Activated naive CD4-positive, alpha-beta T cell treated with anti-CD3 and anti-CD28 coated beads, Interleukin-2, amount 50 U/mL, for 72 hours (primary cell): ENCODE measurements at regions not wholly inside any gene's neighbourhood (a gene's known extent, or its start where the extent isn't known, plus 50 kb on each side); places are given as distances from the start of the nearest gene placed in this dataset.

Experiments
- ATAC-seq, 2 donors: fragments of 150-1000 bp; cut with Tn5 transposase; 2 replicates each; pipeline ENCODE4 v1.10.0; 2021; ENCODE audit warnings: mild to moderate bottlenecking in 2 of 2, moderate library complexity in 2 of 2
- DNase-seq, 2 donors: peaks; one replicate each; pipeline ENCODE4 v3.0.0; 2021 to 2022; ENCODE audit warnings: low spot score in 2 of 2
- H3K27ac Mint-ChIP-seq, 2 donors: one replicate each; pipeline ENCODE4 v1.8.0; 2022; ENCODE audit warnings: mild to moderate bottlenecking in 2 of 2, mixed read lengths in 2 of 2
- H3K36me3 Mint-ChIP-seq, 2 donors: one replicate each; pipeline ENCODE4 v1.8.0; 2022; ENCODE audit warnings: mixed read lengths in 2 of 2
- H3K9me3 Mint-ChIP-seq, 2 donors: one replicate each; pipeline ENCODE4 v1.8.0; 2022; ENCODE audit warnings: mixed read lengths in 2 of 2

- ATAC-seq (no peak), DNase-seq (no peak)
- peaks cover 6 to 24% of the 10 kb centered on the region in 2 donors for H3K36me3 Mint-ChIP-seq
- H3K9me3 Mint-ChIP-seq, result peaks cover 5 to 16% of the 10 kb centered on the region in 2 donors
- H3K27ac Mint-ChIP-seq, result no peak overlapping the region
Observed at GRCh38 chr2:190771726-190772125, 108.9 kb upstream of the GLS start.

GRCh38 chr2:190780594-190780993 lies 100.0 kb upstream of the GLS start:
- peaks cover 0 to 14% of the 10 kb centered on the region in 2 donors for H3K9me3 Mint-ChIP-seq
- DNase-seq, result no peak
- no peak overlapping the region for H3K27ac Mint-ChIP-seq

GRCh38 chr2:190781604-190782198 lies 98.9 kb upstream of the GLS start:
- Mint-ChIP-seq H3K27ac (no peak overlapping the region), H3K36me3 (peaks cover 6 to 24% of the 10 kb centered on the region in 2 donors), H3K9me3 (peaks cover 0 to 8% of the 10 kb centered on the region in 2 donors)
- DNase-seq (peak in 1 of 2 donors; percentile 67), ATAC-seq (peak; percentile 31 to 45)

More at GRCh38 chr2:190780594-190780993, 100.0 kb upstream of the GLS start:
- no peak for ATAC-seq
- peaks cover 8 to 33% of the 10 kb centered on the region in 2 donors for H3K36me3 Mint-ChIP-seq

GRCh38 chr2:190782264-190782663 lies 98.4 kb upstream of the GLS start:
- H3K9me3 Mint-ChIP-seq, result peaks cover 0 to 3% of the 10 kb centered on the region in 2 donors
- H3K36me3 Mint-ChIP-seq, result peaks cover under 1 to 19% of the 10 kb centered on the region in 2 donors
- DNase-seq (no peak), ATAC-seq (no peak)
- no peak overlapping the region for H3K27ac Mint-ChIP-seq

- H3K9me3 Mint-ChIP-seq, result peaks cover 0 to 3% of the 10 kb centered on the region in 2 donors
- H3K36me3 Mint-ChIP-seq, result peaks cover 0 to 18% of the 10 kb centered on the region in 2 donors
- H3K27ac Mint-ChIP-seq, result no peak overlapping the region
Observed at GRCh38 chr2:190783513-190784263, 96.9 kb upstream of the GLS start.

GRCh38 chr2:190785334-190785733 lies 95.3 kb upstream of the GLS start:
- peak; percentile 83 to 92 for ATAC-seq
- peaks cover 0 to 3% of the 10 kb centered on the region in 2 donors for H3K9me3 Mint-ChIP-seq
- peak overlapping the region in 1 of 2 donors; percentile 84 for H3K27ac Mint-ChIP-seq

More at GRCh38 chr2:190783513-190784263, 96.9 kb upstream of the GLS start:
- DNase-seq, result no peak
- ATAC-seq, result peak in 1 of 2 donors; percentile 47

GRCh38 chr2:190786404-190787166 lies 94.0 kb upstream of the GLS start:
- peaks cover 0 to 18% of the 10 kb centered on the region in 2 donors for H3K36me3 Mint-ChIP-seq
- ATAC-seq (no peak), DNase-seq (no peak)
- H3K9me3 Mint-ChIP-seq, result peaks cover 1 to 3% of the 10 kb centered on the region in 2 donors
- peak overlapping the region in 1 of 2 donors; percentile 33 for H3K27ac Mint-ChIP-seq

More at GRCh38 chr2:190785334-190785733, 95.3 kb upstream of the GLS start:
- H3K36me3 Mint-ChIP-seq, result peaks cover 0 to 18% of the 10 kb centered on the region in 2 donors
- DNase-seq, result no peak

- H3K36me3 Mint-ChIP-seq, result peaks cover 0 to 27% of the 10 kb centered on the region in 2 donors
- DNase-seq (no peak), ATAC-seq (no peak)
- H3K9me3 Mint-ChIP-seq, result peaks cover 3 to 5% of the 10 kb centered on the region in 2 donors
- H3K27ac Mint-ChIP-seq, result no peak overlapping the region
Observed at GRCh38 chr2:190787743-190788235, 92.8 kb upstream of the GLS start.

- peaks cover 0 to 18% of the 10 kb centered on the region in 2 donors for H3K36me3 Mint-ChIP-seq
- H3K27ac Mint-ChIP-seq, result peak overlapping the region in 1 of 2 donors; percentile 48
- ATAC-seq (no peak), DNase-seq (no peak)
- H3K9me3 Mint-ChIP-seq, result peaks cover 2 to 5% of the 10 kb centered on the region in 2 donors
Observed at GRCh38 chr2:190789074-190790004, 91.3 kb upstream of the GLS start.

- ATAC-seq, result peak; percentile 67 to 76
- Mint-ChIP-seq H3K27ac (peak overlapping the region; percentile 22 to 78), H3K36me3 (peaks cover 4 to 13% of the 10 kb centered on the region in 2 donors), H3K9me3 (peaks cover 0 to 5% of the 10 kb centered on the region in 2 donors)
- DNase-seq, result peak in 1 of 2 donors; percentile 47
Observed at GRCh38 chr2:190791347-190791975, 89.2 kb upstream of the GLS start.

- H3K36me3 Mint-ChIP-seq, result peaks cover 4 to 13% of the 10 kb centered on the region in 2 donors
- ATAC-seq (peak; percentile 13 to 48), DNase-seq (no peak)
- H3K27ac Mint-ChIP-seq, result peak overlapping the region; percentile 23 to 78
- H3K9me3 Mint-ChIP-seq, result peaks cover 0 to 5% of the 10 kb centered on the region in 2 donors
Observed at GRCh38 chr2:190791976-190792575, 88.5 kb upstream of the GLS start.

- H3K36me3 Mint-ChIP-seq, result peaks cover 4 to 13% of the 10 kb centered on the region in 2 donors
- DNase-seq, result no peak
- ATAC-seq, result peak; percentile 47 to 64
Observed at GRCh38 chr2:190792956-190793888, 87.4 kb upstream of the GLS start.

GRCh38 chr2:190794377-190794776 lies 86.2 kb upstream of the GLS start:
- DNase-seq, result no peak
- peak in 1 of 2 donors; percentile 67 for ATAC-seq
- Mint-ChIP-seq H3K36me3 (peaks cover 4 to 13% of the 10 kb centered on the region in 2 donors), H3K27ac (peak overlapping the region in 1 of 2 donors; percentile 78), H3K9me3 (peaks cover 0 to 5% of the 10 kb centered on the region in 2 donors)

More at GRCh38 chr2:190792956-190793888, 87.4 kb upstream of the GLS start:
- H3K27ac Mint-ChIP-seq, result peak overlapping the region; percentile 78 to 84
- peaks cover 0 to 5% of the 10 kb centered on the region in 2 donors for H3K9me3 Mint-ChIP-seq

GRCh38 chr2:190794790-190795189 lies 85.8 kb upstream of the GLS start:
- H3K36me3 Mint-ChIP-seq, result peaks cover 4 to 13% of the 10 kb centered on the region in 2 donors
- ATAC-seq (no peak), DNase-seq (no peak)
- peaks cover 0 to 5% of the 10 kb centered on the region in 2 donors for H3K9me3 Mint-ChIP-seq
- H3K27ac Mint-ChIP-seq, result peak overlapping the region in 1 of 2 donors; percentile 78
